Mesenchymal stem cell (in vitro differentiated cells and primary cell): ENCODE measurements at regions not wholly inside any gene's neighbourhood (a gene's known extent, or its start where the extent isn't known, plus 50 kb on each side); places are given as distances from the start of the nearest gene placed in this dataset.

Experiments used
- DNase-seq: peaks from one replicate; pipeline ENCODE4 v3.0.0-alpha.2; 2013
- H2AFZ ChIP-seq: one replicate; pipeline ENCODE4 v1.6.1; 2013; ENCODE audit warnings: low read depth, mild to moderate bottlenecking, control low read depth, inconsistent platforms, low read length, moderate library complexity
- H2AK5ac ChIP-seq: 2 replicates; pipeline ENCODE4 v1.6.1; 2013; ENCODE audit warnings: low read length, moderate library complexity, mild to moderate bottlenecking, inconsistent platforms; ENCODE audit not compliant: severe bottlenecking
- H2BK120ac ChIP-seq: one replicate; pipeline ENCODE4 v1.6.1; 2013; ENCODE audit warnings: low read depth, mild to moderate bottlenecking, inconsistent platforms, low read length, moderate library complexity
- H2BK12ac ChIP-seq, 2 experiments: one replicate each; pipeline ENCODE4 v1.6.1; 2013; ENCODE audit warnings: inconsistent platforms in 2 of 2, low read length in 2 of 2, mild to moderate bottlenecking in 2 of 2, moderate library complexity in 2 of 2, control low read depth in 1 of 2
- H2BK15ac ChIP-seq: one replicate; pipeline ENCODE4 v1.6.1; 2013; ENCODE audit warnings: mild to moderate bottlenecking, low read depth, inconsistent platforms; ENCODE audit not compliant: poor library complexity, severe bottlenecking
- H2BK5ac ChIP-seq: 2 replicates; pipeline ENCODE4 v1.6.1; 2013; ENCODE audit warnings: low read depth, mild to moderate bottlenecking, low read length, control low read depth, inconsistent platforms; ENCODE audit not compliant: poor library complexity, severe bottlenecking
- H3K14ac ChIP-seq, 2 experiments: one replicate each; pipeline ENCODE4 v1.6.1; 2013; ENCODE audit warnings: inconsistent platforms in 2 of 2, low read length in 2 of 2, control low read depth in 1 of 2, mild to moderate bottlenecking in 1 of 2, moderate library complexity in 1 of 2
- H3K18ac ChIP-seq, 2 experiments: one replicate each; pipeline ENCODE4 v1.6.1; 2013; ENCODE audit warnings: inconsistent platforms in 2 of 2, low read length in 2 of 2, control low read depth in 1 of 2, low read depth in 1 of 2, mild to moderate bottlenecking in 1 of 2
- H3K23ac ChIP-seq, 2 experiments: one replicate each; pipeline ENCODE4 v1.6.1; 2013; ENCODE audit warnings: inconsistent platforms in 2 of 2, low read length in 2 of 2, mild to moderate bottlenecking in 2 of 2, moderate library complexity in 2 of 2, control low read depth in 1 of 2
- H3K27ac ChIP-seq: 2 replicates; pipeline ENCODE4 v1.5.1; 2013; ENCODE audit warnings: mild to moderate bottlenecking, moderate library complexity, low read length, control low read depth, inconsistent platforms; ENCODE audit not compliant: poor library complexity, severe bottlenecking
- H3K27me3 ChIP-seq, 2 experiments: 2 replicates each; pipeline versions ENCODE4 v1.6.1 to v1.7.0; 2013; ENCODE audit warnings: low read length in 2 of 2, mild to moderate bottlenecking in 2 of 2, moderate library complexity in 2 of 2, control low read depth in 1 of 2, inconsistent platforms in 1 of 2; ENCODE audit not compliant: control insufficient read depth in 1 of 2, insufficient read depth in 1 of 2
- H3K36me3 ChIP-seq, 2 experiments: 2 replicates each; pipeline versions ENCODE4 v1.6.1 to v1.7.0; 2013; ENCODE audit warnings: low read length in 2 of 2, control low read depth in 1 of 2, inconsistent platforms in 1 of 2, low read depth in 1 of 2, mild to moderate bottlenecking in 1 of 2; ENCODE audit not compliant: insufficient read depth in 2 of 2, control insufficient read depth in 1 of 2
- H3K4ac ChIP-seq, 2 experiments: one replicate each; pipeline ENCODE4 v1.6.1; 2013; ENCODE audit warnings: inconsistent platforms in 2 of 2, low read length in 2 of 2, mild to moderate bottlenecking in 2 of 2, moderate library complexity in 2 of 2, control low read depth in 1 of 2, low read depth in 1 of 2
- H3K4me1 ChIP-seq: 2 replicates; pipeline ENCODE4 v1.6.1; 2013; ENCODE audit warnings: low read depth, low read length, control low read depth; ENCODE audit not compliant: control insufficient read depth, insufficient read depth
- H3K4me2 ChIP-seq: 2 replicates; pipeline ENCODE4 v1.6.1; 2013; ENCODE audit warnings: low read length, mild to moderate bottlenecking, inconsistent platforms; ENCODE audit not compliant: poor library complexity, severe bottlenecking
- H3K4me3 ChIP-seq, 2 experiments: 2 replicates each; pipeline versions ENCODE4 v1.5.1 to v1.7.0; 2013; ENCODE audit warnings: low read length in 2 of 2, mild to moderate bottlenecking in 2 of 2, control low read depth in 1 of 2, low read depth in 1 of 2; ENCODE audit not compliant: insufficient read depth in 1 of 2
- H3K79me1 ChIP-seq: replicated peaks from 2 replicates; pipeline ENCODE4 v1.6.1; 2013; ENCODE audit warnings: mild to moderate bottlenecking, control low read depth, low read length, inconsistent platforms; ENCODE audit not compliant: poor library complexity, severe bottlenecking
- H3K9ac ChIP-seq: 2 replicates; pipeline ENCODE4 v1.7.0; 2013; ENCODE audit warnings: mild to moderate bottlenecking, low read length, moderate library complexity
- H3K9me3 ChIP-seq: 2 replicates; pipeline ENCODE4 v1.7.0; 2013; ENCODE audit warnings: mild to moderate bottlenecking, low read length; ENCODE audit not compliant: control insufficient read depth
- H4K8ac ChIP-seq: one replicate; pipeline ENCODE4 v1.6.1; 2013; ENCODE audit warnings: inconsistent platforms, mild to moderate bottlenecking, low read length, moderate library complexity
- H4K91ac ChIP-seq: one replicate; pipeline ENCODE4 v1.6.1; 2013; ENCODE audit warnings: mild to moderate bottlenecking, low read length, inconsistent platforms
- WGBS: methylation state at CpG from one replicate; pipeline ENCODE4 v1.1.7; 2013; ENCODE audit warnings: mixed read lengths; 5-methylcytosine and 5-hydroxymethylcytosine counted together

DNA sequence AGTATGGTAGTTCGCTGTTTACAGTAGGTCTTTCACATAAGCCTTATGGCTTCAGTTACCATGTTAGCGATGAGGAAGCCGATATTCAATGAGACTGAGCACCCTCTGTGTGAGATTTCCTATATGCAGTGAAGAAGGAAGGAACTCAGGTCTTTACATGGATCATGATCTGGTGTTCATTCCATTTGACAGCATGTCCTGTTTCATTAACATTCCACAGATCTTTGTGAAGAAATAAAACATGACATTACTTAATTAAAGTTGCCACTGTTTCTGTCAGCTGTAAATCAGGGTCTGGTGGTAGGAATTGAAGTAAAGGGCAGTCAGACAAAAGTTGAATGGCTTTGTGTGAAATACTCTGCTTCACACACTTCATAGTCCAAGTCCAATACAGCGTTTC, 768.6 kb downstream of the ZPLD1 start:
- Histone ChIP-seq H3K18ac (no peak overlapping the region), H2BK15ac (no peak overlapping the region), H3K14ac (no peak overlapping the region), H3K27me3 (no peaks in the 10 kb centered on the region), H3K79me1 (no peaks in the 10 kb centered on the region), H3K4me3 (no peak overlapping the region), H2AFZ (no peak overlapping the region), H3K4me1 (no peaks in the 10 kb centered on the region), H3K9me3 (no peaks in the 10 kb centered on the region), H2BK120ac (no peak overlapping the region), H3K27ac (no peak overlapping the region), H3K23ac (no peak overlapping the region), H4K91ac (no peak overlapping the region), H2BK12ac (no peak overlapping the region), H3K4me2 (no peak overlapping the region), H3K9ac (no peak overlapping the region), H2BK5ac (no peak overlapping the region), H4K8ac (no peak overlapping the region), H3K36me3 (no peaks in the 10 kb centered on the region), H3K4ac (no peak overlapping the region), H2AK5ac (no peak overlapping the region)
- WGBS = 75% methylated on average over 3 of the region's 4 CpGs
- DNase-seq = no peak

DNA sequence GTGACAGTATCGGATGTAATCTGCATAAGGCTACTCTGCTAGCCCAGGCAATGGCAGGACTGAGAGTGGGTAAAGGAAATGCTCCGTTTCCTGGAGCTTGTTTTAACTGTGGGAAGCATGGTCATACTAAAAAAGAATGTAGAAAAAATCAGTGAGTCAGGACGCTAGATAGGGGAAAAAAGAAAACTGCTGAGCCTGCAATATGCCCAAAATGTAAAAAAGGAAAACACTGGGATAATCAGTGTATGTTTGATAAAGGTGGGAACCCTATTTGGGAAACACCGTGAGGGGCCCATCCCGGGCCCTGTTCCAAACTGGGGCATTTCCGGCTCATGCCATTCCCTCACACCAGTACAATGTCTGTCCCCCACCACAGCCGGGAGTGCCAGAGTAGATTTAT, 775.8 kb downstream of the ZPLD1 start:
- H3K4me1 ChIP-seq = no peaks in the 10 kb centered on the region
- no peak overlapping the region for H3K9ac ChIP-seq
- H2AK5ac ChIP-seq = no peak overlapping the region
- H3K36me3 ChIP-seq = no peaks in the 10 kb centered on the region
- no peaks in the 10 kb centered on the region for H3K9me3 ChIP-seq
- no peak overlapping the region for H3K4me2 ChIP-seq
- no peak overlapping the region for H3K27ac ChIP-seq
- H3K79me1 ChIP-seq = no peaks in the 10 kb centered on the region
- H2BK5ac ChIP-seq = no peak overlapping the region
- no peak overlapping the region for H3K4ac ChIP-seq
- H2AFZ ChIP-seq = no peak overlapping the region
- H3K18ac ChIP-seq = no peak overlapping the region
- no peak overlapping the region for H4K8ac ChIP-seq
- H2BK15ac ChIP-seq = no peak overlapping the region
- no peak for DNase-seq
- no peak overlapping the region for H4K91ac ChIP-seq
- H2BK120ac ChIP-seq = no peak overlapping the region
- H2BK12ac ChIP-seq = no peak overlapping the region
- H3K27me3 ChIP-seq = no peaks in the 10 kb centered on the region
- no peak overlapping the region for H3K4me3 ChIP-seq
- WGBS = 82% methylated on average over 7 of the region's 7 CpGs
- no peak overlapping the region for H3K23ac ChIP-seq
- H3K14ac ChIP-seq = no peak overlapping the region

DNA sequence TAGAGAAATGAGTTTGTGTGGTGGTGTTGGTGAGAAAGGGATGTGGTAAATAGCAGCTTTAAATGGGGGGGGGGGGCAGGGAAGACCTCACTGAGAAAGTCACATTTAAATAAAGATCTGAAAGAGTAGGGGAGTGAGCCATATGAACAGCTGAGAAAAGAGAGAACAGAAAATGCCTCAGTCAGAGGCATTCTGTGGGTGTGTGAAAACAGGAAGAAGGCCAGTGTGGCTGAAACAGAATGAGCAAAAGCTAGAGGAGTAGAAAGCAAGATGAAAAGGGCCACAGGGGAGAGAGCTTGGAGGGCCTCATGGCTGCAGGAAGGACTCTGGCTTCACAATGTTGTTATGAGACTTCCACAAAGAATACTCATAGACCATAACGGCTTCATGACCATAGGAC, 783.3 kb downstream of the ZPLD1 start:
- WGBS = no CpG with 5 or more reads among the region's 1 CpG

DNA sequence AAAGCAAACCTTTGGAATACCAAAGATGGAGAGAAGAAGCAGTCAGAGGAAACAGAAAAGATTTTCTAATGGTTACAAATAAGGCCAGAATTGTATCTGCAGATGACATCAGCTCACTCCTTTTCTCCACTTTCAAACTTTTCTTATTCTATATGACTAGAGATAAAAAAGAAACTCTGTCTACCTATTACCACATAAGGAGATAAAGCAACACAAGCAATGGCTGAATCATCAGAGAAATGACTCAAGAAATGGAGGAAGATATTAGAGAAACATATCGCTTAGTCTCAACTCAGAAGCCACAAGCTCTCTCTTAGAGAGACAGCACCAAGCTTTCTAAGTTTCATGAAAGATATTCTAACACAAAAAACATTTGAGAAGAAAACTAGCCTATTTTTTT, 784.0 kb downstream of the ZPLD1 start:
- H3K4me2 ChIP-seq = no peak overlapping the region
- no peak overlapping the region for H3K27ac ChIP-seq
- H2BK12ac ChIP-seq = no peak overlapping the region
- WGBS = no CpG with 5 or more reads among the region's 1 CpG
- H3K79me1 ChIP-seq = no peaks in the 10 kb centered on the region
- no peaks in the 10 kb centered on the region for H3K4me1 ChIP-seq
- H3K27me3 ChIP-seq = no peaks in the 10 kb centered on the region
- H3K4me3 ChIP-seq = no peak overlapping the region
- no peak overlapping the region for H2BK15ac ChIP-seq
- H4K8ac ChIP-seq = no peak overlapping the region
- H3K9ac ChIP-seq = no peak overlapping the region
- H2AK5ac ChIP-seq = no peak overlapping the region
- no peak overlapping the region for H2BK5ac ChIP-seq
- H3K23ac ChIP-seq = no peak overlapping the region
- H2BK120ac ChIP-seq = no peak overlapping the region
- H3K9me3 ChIP-seq = no peaks in the 10 kb centered on the region
- DNase-seq = no peak
- H2AFZ ChIP-seq = no peak overlapping the region
- no peak overlapping the region for H3K4ac ChIP-seq
- no peak overlapping the region for H3K14ac ChIP-seq
- H3K18ac ChIP-seq = no peak overlapping the region
- H3K36me3 ChIP-seq = no peaks in the 10 kb centered on the region
- H4K91ac ChIP-seq = no peak overlapping the region

More for the DNA sequence above, 783.3 kb downstream of the ZPLD1 start:
- H2BK12ac ChIP-seq = no peak overlapping the region
- no peak overlapping the region for H3K23ac ChIP-seq
- no peaks in the 10 kb centered on the region for H3K27me3 ChIP-seq
- H3K9ac ChIP-seq = no peak overlapping the region
- no peak overlapping the region for H3K4ac ChIP-seq
- H2BK120ac ChIP-seq = no peak overlapping the region
- H3K4me3 ChIP-seq = no peak overlapping the region
- H2BK15ac ChIP-seq = no peak overlapping the region
- no peak overlapping the region for H2AFZ ChIP-seq
- H2BK5ac ChIP-seq = no peak overlapping the region
- no peaks in the 10 kb centered on the region for H3K9me3 ChIP-seq
- no peak overlapping the region for H3K4me2 ChIP-seq
- H4K91ac ChIP-seq = no peak overlapping the region
- no peak overlapping the region for H3K18ac ChIP-seq
- H2AK5ac ChIP-seq = no peak overlapping the region
- no peak overlapping the region for H3K27ac ChIP-seq
- H3K4me1 ChIP-seq = no peaks in the 10 kb centered on the region
- DNase-seq = no peak
- no peaks in the 10 kb centered on the region for H3K79me1 ChIP-seq
- H4K8ac ChIP-seq = no peak overlapping the region
- no peak overlapping the region for H3K14ac ChIP-seq
- no peaks in the 10 kb centered on the region for H3K36me3 ChIP-seq
